GM12873 (cell line): ENCODE measurements at regions not wholly inside any gene's neighbourhood (a gene's known extent, or its start where the extent isn't known, plus 50 kb on each side); places are given as distances from the start of the nearest gene placed in this dataset.

Experiments
- CTCF ChIP-seq: IDR thresholded peaks from 2 replicates; pipeline ENCODE4 v1.5.1; 2012; ENCODE audit warnings: low read depth, mild to moderate bottlenecking, moderate library complexity, low read length, control low read depth; ENCODE audit not compliant: insufficient read depth; ENCODE audit errors: missing control alignments

GRCh38 chr9:81128701-81129100, 560.6 kb downstream of the TLE1 start:
- no peak for TF ChIP-seq CTCF

- no peak for TF ChIP-seq CTCF
Observed at GRCh38 chr9:81125446-81126092, 563.8 kb downstream of the TLE1 start.

GRCh38 chr9:81123526-81123925, 565.8 kb downstream of the TLE1 start:
- no peak for TF ChIP-seq CTCF

GRCh38 chr9:81122749-81123148, 566.6 kb downstream of the TLE1 start:
- no peak for TF ChIP-seq CTCF

- TF ChIP-seq CTCF, result no peak
Observed at GRCh38 chr9:81119591-81119990, 569.8 kb downstream of the TLE1 start.

GRCh38 chr9:81118416-81118815, 570.9 kb downstream of the TLE1 start:
- no peak for TF ChIP-seq CTCF

GRCh38 chr9:81116340-81117137, 572.8 kb downstream of the TLE1 start:
- TF ChIP-seq CTCF, result no peak
